ENCODE measurements at regions not wholly inside any gene's neighbourhood (a gene's known extent, or its start where the extent isn't known, plus 50 kb on each side); places are given as distances from the start of the nearest gene placed in this dataset.

DNA sequence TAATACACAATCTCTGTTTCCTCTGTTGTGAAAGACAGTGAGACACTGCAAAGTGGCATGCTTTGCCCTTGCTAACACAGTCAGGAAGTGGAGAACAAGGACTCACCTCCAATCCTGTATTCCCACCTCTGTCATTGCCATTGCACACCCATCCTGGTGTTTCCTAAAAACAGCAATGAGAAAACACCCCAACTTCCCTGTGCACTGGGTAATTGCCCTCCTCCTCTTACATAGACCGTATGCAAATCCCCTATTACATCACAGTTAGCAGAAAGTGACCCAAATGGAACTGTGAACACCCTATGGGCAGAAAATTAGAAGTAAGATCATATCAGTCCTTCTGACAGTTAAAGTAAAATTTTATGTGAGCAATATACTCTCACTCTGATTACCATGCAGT is 355.5 kb downstream of the BCL11B start:
- TF ChIP-seq EP300 (IDR thresholded peaks at IDR 0.05; ENCODE audit: borderline replicate concordance), result no peak
- TF ChIP-seq YY1 (IDR thresholded peaks at IDR 0.05; ENCODE audit: low read depth), result no peak
- TF ChIP-seq MAX (IDR thresholded peaks at IDR 0.05), result no peak
- TF ChIP-seq REST (IDR thresholded peaks at IDR 0.05; ENCODE audit: low read depth), result no peak
- no peak for TF ChIP-seq CREB1 (IDR thresholded peaks at IDR 0.05; ENCODE audit: low read depth)
- TF ChIP-seq TAF1 (IDR thresholded peaks at IDR 0.05; ENCODE audit: low read depth), result no peak
- no peak for TF ChIP-seq FOXM1 (IDR thresholded peaks at IDR 0.05; ENCODE audit: borderline replicate concordance, low read depth)
- TF ChIP-seq RAD21 (IDR thresholded peaks at IDR 0.05; ENCODE audit: low read depth), result no peak
- no peak for TF ChIP-seq TEAD4 (IDR thresholded peaks at IDR 0.05)
- TF ChIP-seq TCF12 (IDR thresholded peaks at IDR 0.05; ENCODE audit: low read depth), result no peak
